ENCODE measurements at regions not wholly inside any gene's neighbourhood (a gene's known extent, or its start where the extent isn't known, plus 50 kb on each side); places are given as distances from the start of the nearest gene placed in this dataset.
"Not testable (repeated sequence)": the region's sequence is repeated elsewhere in the genome, so short reads cannot be mapped to it uniquely, and the experiment has no call there.

- Histone ChIP-seq H3K36me3 (no peaks in the 10 kb centered on the region), H3K27me3 (no peaks in the 10 kb centered on the region), H3K9me3 (no peaks in the 10 kb centered on the region), H3K4me3 (no peak overlapping the region), H3K4me1 (no peaks in the 10 kb centered on the region), H3K27ac (no peak overlapping the region)
- DNase-seq, result no peak
- TF ChIP-seq CTCF (IDR thresholded peaks at IDR 0.05), result no peak
- intact Hi-C loops (cut with DNase I; ENCODE audit: low total_unique reads), result no loop called here
Observed at GRCh38 chr9:71268871-71269635, 147.6 kb upstream of the TRPM3 start.

GRCh38 chr9:71263451-71263850 is 142.0 kb upstream of the TRPM3 start:
- intact Hi-C loops (cut with DNase I; ENCODE audit: low total_unique reads), result no loop called here
- no peak overlapping the region for H3K4me3 ChIP-seq

GRCh38 chr9:71260419-71260818 is 139.0 kb upstream of the TRPM3 start:
- H3K9me3 ChIP-seq; H3K27ac ChIP-seq; H3K36me3 ChIP-seq; intact Hi-C loops (cut with DNase I; ENCODE audit: low total_unique reads); H3K4me1 ChIP-seq; DNase-seq; H3K4me3 ChIP-seq; H3K27me3 ChIP-seq: not testable (repeated sequence)

More at GRCh38 chr9:71263451-71263850, 142.0 kb upstream of the TRPM3 start:
- H3K27ac ChIP-seq, result no peak overlapping the region
- no peak for TF ChIP-seq CTCF (IDR thresholded peaks at IDR 0.05)
- no peaks in the 10 kb centered on the region for H3K36me3 ChIP-seq
- H3K4me1 ChIP-seq, result no peaks in the 10 kb centered on the region
- H3K9me3 ChIP-seq, result peaks cover 0 to 4% (median 0%) of the 10 kb centered on the region in 3 donors
- DNase-seq, result no peak
- no peaks in the 10 kb centered on the region for H3K27me3 ChIP-seq

- Histone ChIP-seq H3K36me3 (no peaks in the 10 kb centered on the region), H3K4me1 (no peaks in the 10 kb centered on the region), H3K27me3 (no peaks in the 10 kb centered on the region), H3K27ac (no peak overlapping the region), H3K4me3 (no peak overlapping the region), H3K9me3 (no peaks in the 10 kb centered on the region)
- no peak for TF ChIP-seq CTCF (IDR thresholded peaks at IDR 0.05)
- DNase-seq, result no peak
- intact Hi-C loops (cut with DNase I; ENCODE audit: low total_unique reads), result no loop called here
Observed at GRCh38 chr9:71254592-71255277, 133.3 kb upstream of the TRPM3 start.

GRCh38 chr9:71253011-71253410 is 131.6 kb upstream of the TRPM3 start:
- no peak for TF ChIP-seq CTCF (IDR thresholded peaks at IDR 0.05)
- Histone ChIP-seq H3K27ac (no peak overlapping the region), H3K36me3 (no peaks in the 10 kb centered on the region), H3K4me3 (no peak overlapping the region), H3K9me3 (no peaks in the 10 kb centered on the region), H3K27me3 (no peaks in the 10 kb centered on the region), H3K4me1 (no peaks in the 10 kb centered on the region)
- no peak for DNase-seq
- intact Hi-C loops (cut with DNase I; ENCODE audit: low total_unique reads), result no loop called here

GRCh38 chr9:71250581-71250980 is 129.2 kb upstream of the TRPM3 start:
- no peak overlapping the region for H3K27ac ChIP-seq
- no peak for TF ChIP-seq CTCF (IDR thresholded peaks at IDR 0.05)
- no peaks in the 10 kb centered on the region for H3K4me1 ChIP-seq
- intact Hi-C loops (cut with DNase I; ENCODE audit: low total_unique reads), result no loop called here
- H3K4me3 ChIP-seq, result no peak overlapping the region
- no peaks in the 10 kb centered on the region for H3K27me3 ChIP-seq
- DNase-seq, result no peak
- H3K9me3 ChIP-seq, result no peaks in the 10 kb centered on the region
- no peaks in the 10 kb centered on the region for H3K36me3 ChIP-seq
